Neural progenitor cell (in vitro differentiated cells): ENCODE measurements at regions not wholly inside any gene's neighbourhood (a gene's known extent, or its start where the extent isn't known, plus 50 kb on each side); places are given as distances from the start of the nearest gene placed in this dataset.

ENCODE experiments used
- DNase-seq: peaks from one replicate; pipeline ENCODE4 v3.0.0-alpha.2; 2016; ENCODE audit warnings: low spot score
- H2AFZ ChIP-seq: fragments of 200-600 bp; sonication (generic); replicated peaks from 2 replicates; pipeline ENCODE4 v1.6.1; 2016; ENCODE audit warnings: antibody characterized with exemption
- H3F3A ChIP-seq: fragments of 200-600 bp; sonication (generic); 2 replicates; pipeline ENCODE4 v1.6.1; 2016; ENCODE audit warnings: antibody characterized with exemption, low read depth
- H3K27ac ChIP-seq: fragments of 200-600 bp; sonication (generic); 2 replicates; pipeline ENCODE4 v1.5.1; 2016; ENCODE audit warnings: mild to moderate bottlenecking
- H3K27me3 ChIP-seq: fragments of 200-600 bp; sonication (generic); 2 replicates; pipeline ENCODE4 v1.6.1; 2016; ENCODE audit warnings: mild to moderate bottlenecking, moderate library complexity
- H3K36me3 ChIP-seq: fragments of 200-600 bp; sonication (generic); 2 replicates; pipeline ENCODE4 v1.5.1; 2016
- H3K4me1 ChIP-seq: fragments of 200-600 bp; sonication (generic); 2 replicates; pipeline ENCODE4 v1.6.1; 2016; ENCODE audit warnings: mixed run types
- H3K4me2 ChIP-seq: fragments of 200-600 bp; sonication (generic); 2 replicates; pipeline ENCODE4 v1.6.1; 2016
- H3K4me3 ChIP-seq: fragments of 200-600 bp; sonication (generic); 2 replicates; pipeline ENCODE4 v1.5.1; 2016
- H3K79me2 ChIP-seq: fragments of 200-600 bp; sonication (generic); 2 replicates; pipeline ENCODE4 v1.6.1; 2016; ENCODE audit warnings: low read depth
- H3K9ac ChIP-seq: fragments of 200-600 bp; sonication (generic); 2 replicates; pipeline ENCODE4 v1.6.1; 2016
- H3K9me3 ChIP-seq: fragments of 200-600 bp; sonication (generic); 2 replicates; pipeline ENCODE4 v1.5.1; 2016; ENCODE audit warnings: low read depth
- H4K20me1 ChIP-seq: fragments of 200-600 bp; sonication (generic); 2 replicates; pipeline ENCODE4 v1.6.1; 2016; ENCODE audit warnings: low read depth
- H3K27ac Mint-ChIP-seq: 3 replicates; pipeline ENCODE4 v1.8.0; 2021; ENCODE audit warnings: mixed read lengths
- H3K27me3 Mint-ChIP-seq: 2 replicates; pipeline ENCODE4 v1.8.0; 2022; ENCODE audit warnings: low read depth, mild to moderate bottlenecking, inconsistent platforms, moderate library complexity, mixed read lengths; ENCODE audit not compliant: insufficient read depth
- H3K36me3 Mint-ChIP-seq: 3 replicates; pipeline ENCODE4 v1.8.0; 2021; ENCODE audit warnings: mixed read lengths
- H3K4me1 Mint-ChIP-seq: 3 replicates; pipeline ENCODE4 v1.8.0; 2021; ENCODE audit warnings: mixed read lengths
- H3K4me3 Mint-ChIP-seq: 3 replicates; pipeline ENCODE4 v1.8.0; 2021; ENCODE audit warnings: mild to moderate bottlenecking, moderate library complexity, mixed read lengths
- H3K9me3 Mint-ChIP-seq: 3 replicates; pipeline ENCODE4 v1.8.0; 2020; ENCODE audit warnings: mixed read lengths
- EZH2 ChIP-seq: fragments of 200-600 bp; sonication (generic); IDR thresholded peaks from 2 replicates; pipeline ENCODE4 v1.6.1; 2017; ENCODE audit warnings: antibody characterized with exemption, mild to moderate bottlenecking, moderate library complexity
- EZH2phosphoT487 ChIP-seq: fragments of 200-600 bp; sonication (generic); IDR thresholded peaks from 2 replicates; pipeline ENCODE4 v1.6.1; 2017; ENCODE audit warnings: antibody characterized with exemption
- TF ChIP-seq, protein P1 (sequence below): fragments of 200-600 bp; sonication (generic); IDR thresholded peaks from 2 replicates; pipeline ENCODE4 v1.5.1; 2017; ENCODE audit warnings: antibody characterized with exemption, mild to moderate bottlenecking

DNA sequence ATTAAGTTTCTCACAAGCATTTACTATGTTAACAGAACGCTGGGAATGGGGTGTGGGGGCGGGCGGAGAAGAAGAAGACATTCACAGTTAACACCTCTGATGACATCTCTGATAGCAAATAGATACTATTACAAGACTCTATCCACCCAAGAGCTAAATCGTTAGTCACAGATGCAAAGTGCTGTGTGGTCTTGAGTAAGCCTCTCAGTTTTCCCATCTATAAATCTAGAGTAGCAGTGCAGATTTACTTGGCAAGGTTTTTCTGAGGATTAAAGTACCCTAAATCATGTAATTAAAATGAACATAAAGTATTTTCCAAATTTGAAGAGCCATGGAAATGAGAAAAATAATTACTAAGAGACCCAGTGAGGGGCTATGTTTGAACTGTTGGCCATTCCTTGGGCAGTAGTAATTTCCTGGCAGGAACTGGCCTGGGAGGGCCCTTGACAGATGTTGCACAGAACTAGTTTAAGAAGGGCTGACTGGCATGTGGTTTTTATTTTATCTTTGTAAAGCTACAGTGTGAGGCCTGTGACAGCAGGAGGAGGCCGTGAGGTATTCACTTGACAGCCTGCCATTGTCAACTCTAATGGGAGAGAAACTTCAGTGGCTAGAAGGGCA is 58.7 kb upstream of the APOBEC4 start:
- Mint-ChIP-seq H3K36me3 (peaks cover 1% of the 10 kb centered on the region), H3K4me1 (peaks cover 23% of the 10 kb centered on the region), H3K27ac (peak overlapping the region; percentile 30), H3K4me3 (no peak overlapping the region), H3K27me3 (peaks cover 3% of the 10 kb centered on the region), H3K9me3 (no peaks in the 10 kb centered on the region)
- no peaks in the 10 kb centered on the region for H3K36me3 ChIP-seq
- no peak overlapping the region for H3K9ac ChIP-seq
- peak; percentile 19 for DNase-seq
- no peak overlapping the region for H3K27ac ChIP-seq
- H3F3A ChIP-seq: no peaks in the 10 kb centered on the region
- H3K4me2 ChIP-seq: no peak overlapping the region
- H4K20me1 ChIP-seq: no peaks in the 10 kb centered on the region
- no peaks in the 10 kb centered on the region for H3K9me3 ChIP-seq
- H2AFZ ChIP-seq: no peak overlapping the region
- H3K4me3 ChIP-seq: no peak overlapping the region
- peaks cover 5% of the 10 kb centered on the region for H3K4me1 ChIP-seq
- H3K79me2 ChIP-seq: no peaks in the 10 kb centered on the region
- TF ChIP-seq EZH2: no peak
- TF ChIP-seq, protein P1, sequence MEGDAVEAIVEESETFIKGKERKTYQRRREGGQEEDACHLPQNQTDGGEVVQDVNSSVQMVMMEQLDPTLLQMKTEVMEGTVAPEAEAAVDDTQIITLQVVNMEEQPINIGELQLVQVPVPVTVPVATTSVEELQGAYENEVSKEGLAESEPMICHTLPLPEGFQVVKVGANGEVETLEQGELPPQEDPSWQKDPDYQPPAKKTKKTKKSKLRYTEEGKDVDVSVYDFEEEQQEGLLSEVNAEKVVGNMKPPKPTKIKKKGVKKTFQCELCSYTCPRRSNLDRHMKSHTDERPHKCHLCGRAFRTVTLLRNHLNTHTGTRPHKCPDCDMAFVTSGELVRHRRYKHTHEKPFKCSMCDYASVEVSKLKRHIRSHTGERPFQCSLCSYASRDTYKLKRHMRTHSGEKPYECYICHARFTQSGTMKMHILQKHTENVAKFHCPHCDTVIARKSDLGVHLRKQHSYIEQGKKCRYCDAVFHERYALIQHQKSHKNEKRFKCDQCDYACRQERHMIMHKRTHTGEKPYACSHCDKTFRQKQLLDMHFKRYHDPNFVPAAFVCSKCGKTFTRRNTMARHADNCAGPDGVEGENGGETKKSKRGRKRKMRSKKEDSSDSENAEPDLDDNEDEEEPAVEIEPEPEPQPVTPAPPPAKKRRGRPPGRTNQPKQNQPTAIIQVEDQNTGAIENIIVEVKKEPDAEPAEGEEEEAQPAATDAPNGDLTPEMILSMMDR: no peak
- no peak for TF ChIP-seq EZH2phosphoT487
- no peaks in the 10 kb centered on the region for H3K27me3 ChIP-seq

DNA sequence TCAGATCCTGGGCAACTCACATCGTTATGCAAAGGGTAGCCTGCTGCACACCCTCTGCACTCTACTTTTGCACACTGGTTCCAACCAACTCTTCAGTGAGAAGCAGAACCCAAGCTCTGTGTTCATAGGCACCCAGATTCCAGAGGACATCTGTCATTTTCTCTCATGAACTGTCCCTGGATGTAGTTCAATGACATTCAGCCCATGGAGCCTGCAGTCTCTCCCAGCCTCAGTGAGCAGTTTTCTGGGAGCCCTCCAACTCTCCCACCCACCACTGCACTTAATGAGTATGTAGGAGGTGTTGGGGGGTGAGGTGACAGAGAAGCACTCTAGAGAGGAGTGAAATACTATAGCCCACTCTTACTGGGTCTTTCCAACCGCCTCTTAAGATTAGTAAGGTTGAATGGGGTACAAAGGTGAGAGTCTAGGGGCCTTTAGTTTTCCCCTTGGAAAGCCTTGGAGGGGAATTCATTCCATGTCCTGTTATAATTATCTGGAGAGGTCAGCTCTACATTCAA is 58.1 kb upstream of the APOBEC4 start:
- no peak for DNase-seq
- Mint-ChIP-seq H3K36me3 (peaks cover 1% of the 10 kb centered on the region), H3K9me3 (no peaks in the 10 kb centered on the region), H3K4me3 (no peak overlapping the region), H3K27ac (no peak overlapping the region), H3K27me3 (peaks cover 3% of the 10 kb centered on the region), H3K4me1 (peaks cover 23% of the 10 kb centered on the region)
- no peaks in the 10 kb centered on the region for H3K79me2 ChIP-seq
- peaks cover 5% of the 10 kb centered on the region for H3K4me1 ChIP-seq
- no peak overlapping the region for H3K27ac ChIP-seq
- no peaks in the 10 kb centered on the region for H4K20me1 ChIP-seq
- H3K9me3 ChIP-seq: no peaks in the 10 kb centered on the region
- no peak overlapping the region for H3K9ac ChIP-seq
- H3F3A ChIP-seq: no peaks in the 10 kb centered on the region
- no peaks in the 10 kb centered on the region for H3K27me3 ChIP-seq
- no peaks in the 10 kb centered on the region for H3K36me3 ChIP-seq
- TF ChIP-seq EZH2phosphoT487 (no peak), EZH2 (no peak)
- TF ChIP-seq, protein P1: no peak
- no peak overlapping the region for H2AFZ ChIP-seq
- no peak overlapping the region for H3K4me2 ChIP-seq
- H3K4me3 ChIP-seq: no peak overlapping the region

DNA sequence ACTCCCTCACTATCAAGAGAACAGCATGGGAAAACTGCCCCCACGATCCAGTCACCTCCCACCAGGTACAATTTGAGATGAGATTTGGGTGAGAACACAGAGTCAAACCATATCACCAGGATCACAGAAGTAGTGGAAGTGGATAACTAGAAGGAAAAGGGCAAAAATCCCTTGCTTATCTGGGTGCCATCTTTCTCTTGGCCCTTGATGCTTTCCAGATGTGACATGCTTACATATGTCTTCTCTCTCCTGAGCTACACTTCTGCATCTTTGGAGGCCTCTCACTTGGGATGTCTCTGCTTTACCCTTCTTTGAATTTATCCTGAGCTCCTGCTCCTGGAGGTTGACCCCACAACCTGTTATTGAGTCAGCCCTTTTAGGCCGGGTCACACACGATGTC is 57.6 kb upstream of the APOBEC4 start:
- H3K4me1 Mint-ChIP-seq: peaks cover 23% of the 10 kb centered on the region
- peaks cover 3% of the 10 kb centered on the region for H3K27me3 Mint-ChIP-seq
- H3K4me3 ChIP-seq: no peak overlapping the region
- H2AFZ ChIP-seq: no peak overlapping the region
- no peak overlapping the region for H3K9ac ChIP-seq
- H3K27ac Mint-ChIP-seq: no peak overlapping the region
- no peak overlapping the region for H3K4me2 ChIP-seq
- no peaks in the 10 kb centered on the region for H3K27me3 ChIP-seq
- TF ChIP-seq EZH2phosphoT487 (no peak), EZH2 (no peak)
- TF ChIP-seq, protein P1: no peak
- peaks cover 1% of the 10 kb centered on the region for H3K36me3 Mint-ChIP-seq
- no peak for DNase-seq
- H3K79me2 ChIP-seq: no peaks in the 10 kb centered on the region
- no peak overlapping the region for H3K4me3 Mint-ChIP-seq
- no peak overlapping the region for H3K27ac ChIP-seq
- no peaks in the 10 kb centered on the region for H3K9me3 Mint-ChIP-seq
- no peaks in the 10 kb centered on the region for H4K20me1 ChIP-seq
- no peaks in the 10 kb centered on the region for H3K36me3 ChIP-seq
- no peaks in the 10 kb centered on the region for H3K9me3 ChIP-seq
- H3F3A ChIP-seq: no peaks in the 10 kb centered on the region
- H3K4me1 ChIP-seq: peaks cover 5% of the 10 kb centered on the region
